Islet precursor cell (in vitro differentiated cells): ENCODE measurements at regions not wholly inside any gene's neighbourhood (a gene's known extent, or its start where the extent isn't known, plus 50 kb on each side); places are given as distances from the start of the nearest gene placed in this dataset.

Source experiments
- DNase-seq: peaks from one replicate; pipeline ENCODE4 v3.0.0-alpha.2; 2018

DNA sequence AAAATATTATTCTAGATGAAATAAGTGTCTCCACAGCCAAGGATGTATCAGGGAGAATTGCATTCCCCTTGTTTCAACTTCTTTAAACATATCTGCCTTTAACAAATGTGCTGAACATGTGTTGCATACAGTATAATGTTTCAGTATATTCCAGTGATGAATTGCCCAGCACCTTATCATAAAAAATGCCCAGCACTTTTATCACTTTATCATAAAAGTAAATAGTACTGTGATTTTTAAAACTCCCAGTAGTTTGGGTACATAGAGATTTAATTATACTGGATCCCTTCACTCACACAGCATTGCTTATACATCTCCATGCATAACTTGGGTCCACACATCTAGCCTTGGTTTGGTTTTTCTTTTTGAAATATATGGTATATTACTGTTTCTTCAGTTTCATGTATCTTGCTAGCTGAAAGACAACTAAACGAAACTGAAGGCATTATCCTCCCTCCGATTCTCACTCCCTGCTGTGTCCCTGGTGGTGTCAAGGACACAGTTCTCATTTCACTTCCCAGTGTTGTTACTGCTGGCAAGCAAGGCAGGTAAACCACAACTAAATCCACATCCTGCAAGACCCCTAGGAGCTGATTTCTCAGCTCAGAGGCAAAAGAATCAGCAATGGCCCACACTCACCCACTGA lies 118.2 kb upstream of the SLC44A3 start:
- no peak for DNase-seq

DNA sequence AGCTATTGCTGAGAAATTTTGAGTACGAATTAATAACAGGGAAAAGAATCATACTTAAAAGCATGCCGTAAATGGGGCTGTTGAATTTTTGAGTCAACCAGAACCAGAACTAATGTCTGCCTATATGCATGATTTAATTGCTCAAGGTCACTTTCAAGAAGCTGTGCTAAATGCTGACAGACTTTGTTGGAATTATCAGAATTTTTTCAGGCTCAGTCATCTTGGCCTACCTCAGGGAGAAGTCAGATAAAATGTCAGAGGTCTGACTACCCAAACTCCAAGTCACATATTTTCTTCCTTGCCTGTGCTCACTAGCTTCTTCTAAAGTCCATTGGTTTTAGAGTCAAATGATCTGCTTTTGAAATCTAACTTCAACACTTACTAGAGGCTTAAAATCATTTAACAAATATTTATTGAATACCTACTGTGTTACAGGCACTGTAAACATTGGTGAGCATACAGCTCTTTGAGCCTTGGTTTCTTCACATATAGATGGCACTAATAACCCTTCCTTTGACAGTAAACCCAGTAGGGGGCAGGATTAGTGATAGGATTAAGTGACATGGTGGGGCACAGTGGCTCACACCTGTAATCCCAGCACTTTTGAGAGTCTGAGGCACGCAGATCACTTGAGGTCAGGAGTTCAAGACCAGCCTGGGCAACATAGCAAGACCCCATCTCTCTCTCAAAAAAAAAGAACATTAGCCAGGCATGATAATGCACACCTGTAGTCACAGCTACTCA lies 121.2 kb upstream of the SLC44A3 start:
- no peak for DNase-seq

DNA sequence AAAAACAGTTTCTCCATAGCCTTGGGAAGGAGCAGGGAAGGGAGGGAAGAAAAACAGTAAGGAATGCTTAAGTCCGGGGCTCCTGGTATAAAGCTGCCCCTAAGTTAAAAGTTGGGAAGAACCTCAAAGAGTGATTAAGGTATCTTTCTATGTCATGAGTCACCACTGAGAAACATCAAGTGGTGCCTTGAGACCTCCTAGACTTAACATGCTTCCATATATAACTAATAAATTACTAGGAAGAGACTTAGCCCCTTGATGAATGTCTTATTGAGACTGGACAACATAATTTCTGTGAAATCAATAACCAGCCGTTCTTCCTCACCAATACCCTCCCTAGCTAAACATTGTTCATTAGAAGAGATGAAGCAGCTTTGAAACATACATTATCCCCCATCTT lies 121.8 kb upstream of the SLC44A3 start:
- no peak for DNase-seq

DNA sequence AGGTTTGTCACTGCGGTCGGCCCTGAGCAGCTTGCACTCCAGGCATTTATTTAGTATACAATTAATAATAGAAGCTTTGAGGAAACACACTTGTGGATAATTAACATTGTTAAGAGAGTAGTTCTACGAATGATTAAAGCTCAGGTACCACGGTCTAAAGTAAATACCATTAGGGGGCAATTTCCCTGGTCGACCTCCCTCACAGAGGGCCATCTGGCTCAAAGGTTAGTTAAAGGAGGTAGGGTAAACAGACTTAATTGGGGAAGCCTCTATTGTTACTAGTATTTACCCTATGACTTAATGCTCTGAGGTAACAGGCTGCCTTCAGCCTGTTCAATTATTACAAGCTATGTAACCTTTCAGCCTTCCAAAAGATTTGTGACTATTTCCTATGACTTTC lies 122.3 kb upstream of the SLC44A3 start:
- no peak for DNase-seq

DNA sequence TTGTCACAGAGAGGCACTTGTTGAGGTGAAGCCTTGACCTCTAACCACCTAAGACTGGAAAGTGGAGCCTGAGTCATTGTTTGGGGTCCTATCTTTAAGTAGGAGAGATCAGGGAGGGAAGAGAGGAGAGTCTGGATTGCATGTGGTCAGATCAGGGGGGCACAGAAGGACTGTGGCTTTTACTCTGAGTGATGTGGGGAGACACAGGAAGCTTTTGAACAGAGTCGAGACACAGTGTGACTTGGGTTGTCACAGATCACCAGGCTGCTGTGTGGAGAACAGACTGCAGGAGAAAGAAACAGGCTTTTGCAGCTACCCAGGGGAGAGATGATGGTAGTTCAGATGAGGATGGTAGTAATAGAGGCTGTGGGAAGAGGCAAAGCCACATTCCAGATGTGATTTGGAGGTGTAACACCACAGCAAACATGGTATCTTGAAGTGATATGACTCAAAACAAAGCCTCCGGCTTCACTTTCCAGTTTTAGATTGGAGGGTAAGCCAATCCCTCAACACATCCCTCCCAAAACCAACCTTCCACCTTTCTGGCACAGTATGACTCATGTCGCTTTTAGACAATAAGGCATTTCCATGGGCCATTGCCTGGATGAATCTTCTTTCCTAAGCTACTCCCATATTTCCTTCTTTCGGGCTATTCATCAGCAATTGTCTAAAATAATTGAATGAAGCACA lies 125.8 kb upstream of the SLC44A3 start:
- no peak for DNase-seq

DNA sequence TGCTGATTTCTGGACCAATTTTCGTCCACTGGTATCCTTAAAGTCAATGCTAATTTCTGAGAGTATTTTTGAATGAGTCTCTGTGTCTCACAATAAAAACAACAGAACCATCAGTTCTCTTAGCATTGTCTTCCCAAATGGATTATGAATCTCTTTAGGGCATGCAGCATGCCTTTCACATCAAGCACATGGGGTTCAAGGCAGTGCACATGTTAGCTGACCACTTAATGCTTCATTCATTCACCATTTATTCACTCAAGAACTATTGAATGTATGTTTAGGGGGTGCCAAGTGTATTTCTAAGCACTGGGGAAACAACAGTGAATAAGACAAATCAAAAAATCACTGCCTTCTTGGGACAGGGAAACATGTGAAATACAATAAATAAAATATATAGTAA lies 126.7 kb upstream of the SLC44A3 start:
- DNase-seq: no peak

DNA sequence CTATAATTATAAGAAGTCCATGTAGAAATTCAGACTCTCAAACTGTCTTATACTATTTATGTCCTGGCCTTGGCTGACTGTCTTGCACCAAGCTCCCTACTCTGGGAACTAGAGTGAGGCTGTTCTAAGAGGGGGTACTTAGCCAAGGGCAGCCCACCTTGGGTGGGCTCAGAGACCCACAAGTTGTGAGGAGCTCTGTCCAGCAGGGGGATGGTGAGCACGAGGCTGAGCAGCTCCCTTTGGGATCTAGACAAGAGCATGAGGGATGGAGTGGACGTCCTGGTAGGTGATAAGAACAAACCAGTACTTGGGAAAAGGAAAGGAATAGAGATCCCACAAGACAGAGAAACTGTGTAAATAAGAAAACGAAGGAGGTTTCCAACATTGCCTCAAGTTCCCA lies 127.1 kb upstream of the SLC44A3 start:
- DNase-seq: no peak

DNA sequence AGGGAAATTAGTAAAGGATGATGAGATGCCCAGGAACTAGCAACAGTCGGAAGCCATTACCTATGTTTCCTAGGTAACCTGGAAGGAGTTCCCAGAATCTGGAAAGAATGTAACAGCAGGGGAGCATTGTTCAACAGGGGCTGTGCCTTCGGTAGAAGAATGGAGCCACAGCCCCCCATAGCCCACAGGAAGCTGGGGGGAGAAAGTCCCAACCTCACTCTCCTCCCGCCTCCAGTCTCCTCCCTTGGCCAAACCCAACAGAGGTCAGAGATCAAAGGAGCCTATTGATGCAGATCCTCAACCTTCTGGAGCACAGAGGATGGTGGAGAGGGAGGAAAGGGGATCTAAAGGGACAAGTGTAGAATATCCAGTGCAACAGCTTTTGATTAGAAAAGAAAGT lies 131.5 kb upstream of the SLC44A3 start:
- no peak for DNase-seq

DNA sequence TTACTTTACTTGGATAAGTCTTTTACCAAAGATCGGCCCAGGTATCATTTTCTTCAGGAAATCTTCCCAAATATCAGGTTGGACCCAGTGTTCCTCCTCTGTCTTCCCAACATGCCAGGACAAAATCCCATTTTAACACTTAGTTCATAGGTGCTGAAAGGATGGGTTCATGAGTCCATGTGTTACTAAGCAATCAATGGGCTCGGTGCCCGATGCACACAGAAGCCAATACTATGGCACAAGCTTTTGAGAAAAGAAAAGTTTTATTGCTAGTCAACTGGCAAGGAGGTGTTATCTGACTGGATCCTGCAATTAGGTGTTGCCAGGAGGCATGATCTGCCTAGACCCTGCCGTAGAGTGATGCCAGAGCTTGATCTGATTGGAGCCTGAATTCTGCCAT lies 133.3 kb upstream of the SLC44A3 start:
- no peak for DNase-seq

DNA sequence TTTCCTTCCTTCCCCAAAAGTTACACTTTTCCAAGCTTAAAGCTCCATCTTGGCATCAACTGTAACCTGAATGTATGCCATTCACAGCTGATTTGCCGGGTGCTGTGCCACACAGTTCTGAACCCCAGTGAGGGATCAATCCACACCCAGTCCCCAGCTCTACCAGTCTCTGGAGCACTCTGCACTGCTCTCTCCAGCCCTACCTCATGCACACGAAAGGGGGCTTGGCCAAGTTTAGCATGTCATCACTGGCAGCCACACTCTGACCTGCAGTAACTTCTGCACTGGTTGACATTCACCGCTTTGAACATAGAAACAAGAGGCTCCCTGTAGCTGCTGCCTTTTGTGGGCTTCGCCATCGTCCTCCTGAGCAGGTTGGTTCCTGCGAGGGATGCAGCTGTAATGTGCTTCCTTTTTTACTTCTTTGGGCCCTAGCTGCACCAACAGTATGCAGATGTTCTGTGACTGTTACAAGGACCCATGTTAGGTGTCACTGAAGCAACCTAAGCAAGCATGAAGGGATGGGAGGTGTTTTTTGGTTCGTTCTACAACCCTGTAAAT lies 135.4 kb upstream of the SLC44A3 start:
- no peak for DNase-seq

DNA sequence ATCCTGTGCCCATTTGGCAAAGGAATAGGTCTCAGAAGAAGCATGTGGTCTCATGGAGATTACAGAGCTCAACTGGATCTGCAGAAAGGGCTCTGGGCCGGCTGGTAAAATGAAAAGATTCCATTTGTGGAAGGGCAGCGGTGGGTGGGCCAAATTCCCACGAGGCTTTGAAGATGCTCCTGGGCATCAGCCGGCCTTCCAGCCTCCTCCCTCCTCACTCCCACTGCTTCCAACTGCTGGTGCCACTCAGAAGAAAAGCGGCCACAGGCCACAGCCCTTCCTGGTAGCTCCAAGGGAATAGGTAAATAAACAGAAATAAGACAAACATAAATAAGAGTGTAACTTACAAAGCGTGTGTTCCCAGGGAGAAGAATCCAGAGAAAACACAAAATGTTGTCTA lies 136.3 kb upstream of the SLC44A3 start:
- no peak for DNase-seq

DNA sequence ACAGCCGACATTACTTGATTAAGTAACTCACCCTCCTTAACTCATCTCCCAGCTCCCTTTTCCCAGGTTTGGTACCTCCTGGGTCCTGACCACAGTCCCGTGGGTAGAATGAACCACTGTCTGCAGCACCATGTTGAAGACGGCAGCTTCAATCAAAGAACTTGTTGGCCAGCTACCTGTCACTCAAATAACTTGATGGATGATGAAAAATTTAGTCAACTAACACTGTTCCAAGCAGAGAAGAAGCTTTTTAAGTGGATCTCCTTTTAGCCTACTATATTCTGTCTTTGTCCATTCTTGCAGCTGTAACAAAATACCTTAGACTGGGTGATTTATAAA lies 138.4 kb upstream of the F3 start:
- no peak for DNase-seq

DNA sequence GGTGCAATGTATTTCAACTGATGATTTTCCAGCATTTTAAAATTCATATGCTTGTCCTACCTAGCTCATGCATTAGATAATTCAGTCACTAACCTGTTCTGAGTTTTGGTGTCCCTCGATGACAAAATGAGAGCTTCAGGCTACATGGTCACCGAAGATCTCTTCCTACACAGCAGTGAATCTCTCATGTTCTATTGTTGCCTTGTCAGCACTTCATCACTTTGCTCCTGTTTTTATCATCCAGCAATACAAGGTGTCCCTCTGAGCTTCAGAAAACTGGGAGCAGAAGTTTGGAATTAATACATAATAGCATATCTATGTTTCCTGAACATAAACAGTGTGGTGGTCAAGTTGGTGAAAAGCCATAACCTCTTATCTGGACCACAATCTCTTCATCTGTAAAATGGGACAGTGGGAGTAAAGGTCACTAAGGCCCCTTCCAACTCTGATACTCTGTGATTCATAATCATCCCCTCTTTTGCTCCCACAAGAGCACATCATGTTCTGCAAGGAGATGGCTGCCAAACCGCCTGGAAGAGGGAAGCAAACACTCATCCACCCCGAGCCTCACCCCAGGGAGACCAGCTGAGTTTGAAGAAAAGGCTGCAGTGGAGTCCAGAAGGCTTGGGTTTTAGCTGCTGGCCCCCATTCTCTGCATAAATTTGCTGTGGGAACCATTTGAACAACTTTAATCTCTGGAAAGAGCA lies 137.9 kb upstream of the F3 start:
- DNase-seq: no peak

DNA sequence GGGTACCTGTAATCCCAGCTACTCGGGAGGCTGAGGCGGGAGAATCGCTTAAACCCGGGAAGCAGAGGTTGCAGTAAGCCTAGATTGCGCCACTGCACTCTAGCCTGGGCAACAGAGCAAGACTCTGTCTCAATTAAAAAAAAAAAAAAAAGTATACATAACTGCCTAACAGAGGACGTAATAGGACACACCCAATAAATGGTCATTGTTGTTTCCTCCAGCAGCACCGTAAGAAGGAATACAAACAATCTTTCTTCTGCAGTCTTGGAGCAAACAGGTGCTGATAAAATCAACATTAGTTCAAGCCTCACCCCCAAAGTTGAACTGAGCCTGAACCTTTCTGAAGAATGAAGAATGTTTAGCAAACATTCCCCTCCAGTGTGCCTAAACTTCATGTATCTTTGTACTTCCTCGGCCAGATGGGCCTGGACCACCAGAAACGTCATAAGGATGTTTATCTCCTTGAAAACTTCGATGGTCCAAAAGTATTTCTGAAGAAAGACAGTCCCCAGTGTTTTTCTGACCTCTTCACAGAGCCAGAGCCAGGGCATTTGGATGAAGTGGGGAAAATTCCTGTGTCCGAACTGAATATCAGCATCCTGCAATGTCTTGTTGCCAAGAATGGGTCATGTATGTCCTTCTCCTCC lies 136.8 kb upstream of the F3 start:
- no peak for DNase-seq

DNA sequence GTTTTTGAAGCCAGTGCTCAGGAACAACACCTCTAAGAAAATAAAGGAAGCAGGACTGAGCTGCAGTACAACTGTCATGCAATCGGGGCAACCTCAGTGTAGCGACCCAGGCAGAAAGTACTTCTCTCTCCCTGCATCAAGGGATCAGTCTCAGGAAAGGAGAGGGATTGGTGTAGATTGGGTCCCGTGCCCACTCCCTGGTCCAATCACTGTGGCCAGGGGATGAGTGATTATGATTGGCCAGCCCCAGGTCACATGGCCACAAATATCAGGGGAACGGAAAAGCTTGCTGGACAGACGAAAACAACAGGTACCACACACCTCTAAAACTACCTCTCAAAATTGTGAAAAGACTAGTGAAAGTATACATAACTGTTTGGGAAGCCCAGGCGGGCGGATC lies 136.2 kb upstream of the F3 start:
- DNase-seq: no peak

DNA sequence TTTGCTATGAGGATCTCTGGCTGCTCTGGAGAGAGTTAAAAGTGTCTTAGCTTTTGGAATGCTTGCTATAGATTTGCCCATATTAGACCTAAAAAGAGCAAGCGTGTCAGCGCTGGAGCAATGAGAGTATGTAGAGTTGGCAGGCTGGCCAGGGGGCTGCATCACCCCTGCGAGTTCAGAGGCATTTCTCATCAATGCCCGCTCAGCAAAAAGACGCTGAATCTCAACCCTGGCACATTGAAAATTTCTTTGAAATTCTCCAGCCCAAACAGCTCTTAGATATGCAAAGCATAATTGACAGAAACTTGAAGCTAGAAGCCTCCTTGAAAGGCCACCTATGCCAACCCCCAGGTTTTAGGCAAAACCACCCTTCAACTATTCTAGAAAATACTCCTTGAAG lies 135.5 kb upstream of the F3 start:
- no peak for DNase-seq

DNA sequence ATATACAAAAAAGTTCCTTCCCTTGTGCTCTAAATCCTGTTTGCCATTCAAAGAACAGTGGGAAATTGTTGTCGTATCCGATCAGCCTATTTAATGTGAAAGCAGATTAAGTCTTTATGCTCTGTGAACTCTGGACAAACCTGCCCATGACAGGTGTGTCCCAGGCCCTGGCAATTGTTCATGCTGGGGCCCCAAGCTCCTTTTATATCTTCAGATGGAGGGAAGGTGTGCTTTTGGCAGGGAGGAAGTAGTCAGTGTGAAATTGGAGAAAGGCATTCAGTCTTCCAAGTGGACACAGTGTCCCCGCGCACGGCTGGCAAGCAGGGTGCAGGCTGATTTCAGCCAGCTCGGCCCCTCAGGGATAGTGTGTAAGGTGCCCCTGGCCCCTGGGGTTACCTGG lies 135.1 kb upstream of the F3 start:
- DNase-seq: no peak

DNA sequence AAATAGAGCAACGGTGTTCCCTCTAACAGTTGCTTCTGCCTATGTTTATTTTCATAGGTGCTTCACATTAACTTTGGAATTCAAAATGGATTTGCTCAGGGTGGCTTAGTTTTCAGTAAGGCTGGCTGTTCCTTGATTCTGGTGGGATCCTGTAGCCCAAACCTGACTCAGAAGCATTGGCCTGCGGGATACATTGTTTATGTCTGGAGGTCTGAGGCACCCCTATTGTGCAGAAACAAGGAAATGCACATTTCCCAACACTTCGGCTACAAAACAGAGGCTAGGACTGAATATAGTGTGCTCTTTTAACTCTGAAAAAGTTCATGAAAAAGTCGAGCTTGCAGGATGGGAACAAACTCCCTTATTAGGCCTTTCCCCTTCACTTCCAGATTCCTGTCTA lies 133.8 kb upstream of the F3 start:
- DNase-seq: no peak

DNA sequence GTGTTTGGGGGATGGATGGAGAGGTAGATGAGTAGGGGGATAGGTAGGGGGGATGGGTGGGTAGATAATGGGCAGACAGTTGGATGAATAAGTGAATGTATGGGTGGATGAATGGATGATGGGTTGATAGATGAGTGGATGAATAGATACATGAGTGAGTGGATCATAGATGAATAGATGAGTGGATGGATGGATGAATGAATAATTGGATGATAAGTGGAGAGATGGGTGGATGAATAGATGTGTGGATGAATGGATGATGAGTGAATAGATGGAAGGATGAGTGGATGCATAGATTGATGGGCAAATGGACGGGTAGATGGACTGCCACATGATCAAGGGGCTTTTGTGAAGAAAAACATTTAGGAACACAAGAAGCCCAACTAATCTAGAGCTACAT lies 133.3 kb upstream of the F3 start:
- DNase-seq: no peak

DNA sequence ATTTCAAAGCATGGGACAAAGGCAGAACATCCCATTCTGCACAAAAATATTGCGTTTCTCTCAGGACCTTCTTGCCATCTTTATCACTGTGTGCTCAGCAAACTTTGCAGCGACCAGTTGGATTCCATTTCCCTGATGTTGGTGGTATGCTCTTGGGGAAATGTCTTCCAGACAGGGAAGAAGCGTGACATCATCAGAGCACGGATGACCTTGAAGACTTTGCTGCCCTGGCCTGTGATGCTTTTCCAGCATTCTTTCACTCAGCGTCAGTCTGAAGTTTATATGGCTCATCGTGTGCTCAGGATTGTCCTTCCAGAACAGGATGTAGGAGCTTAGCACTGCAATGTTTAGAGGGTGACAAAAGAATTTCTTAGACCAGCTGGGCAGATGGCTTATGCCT lies 131.4 kb upstream of the F3 start:
- peak; percentile 68 for DNase-seq

DNA sequence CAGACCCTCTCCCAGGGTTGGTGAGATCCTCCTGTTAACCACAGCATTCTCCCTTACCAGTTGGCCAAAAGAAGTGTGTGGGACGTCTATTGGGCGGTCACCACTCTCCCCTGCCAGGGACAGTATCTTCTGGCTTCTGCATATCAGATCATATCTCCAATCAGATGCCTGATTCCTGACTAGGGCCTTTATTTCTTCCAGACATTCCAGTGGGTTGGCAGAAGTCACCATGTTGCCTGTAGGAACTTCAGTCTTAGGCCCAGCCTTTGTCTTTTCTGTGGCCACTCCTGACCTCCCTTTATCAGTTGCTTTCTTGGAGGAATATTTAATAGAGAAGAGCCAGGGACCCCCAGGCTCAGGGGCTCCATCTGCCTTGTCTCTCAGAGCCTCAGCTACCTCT lies 130.4 kb upstream of the F3 start:
- DNase-seq: no peak

DNA sequence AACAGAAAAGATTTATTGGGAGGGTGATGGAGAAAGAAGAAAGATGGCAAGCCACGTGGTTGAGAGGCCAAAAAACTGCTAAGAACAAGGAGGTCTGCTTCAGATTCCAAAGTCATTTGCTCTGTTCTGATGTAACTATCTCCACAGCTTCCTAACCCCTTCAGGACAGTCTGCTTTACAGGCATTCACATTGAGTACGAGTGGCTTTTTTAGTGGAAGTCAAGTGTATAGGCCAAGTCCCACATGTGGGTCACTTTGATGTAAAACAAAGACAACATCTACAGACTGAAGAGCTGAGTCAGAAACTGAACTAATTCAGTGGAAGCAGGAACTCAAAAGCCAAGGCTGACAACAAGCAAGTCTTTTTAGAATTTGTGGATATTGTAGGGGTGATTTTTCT lies 128.7 kb upstream of the F3 start:
- DNase-seq: no peak

DNA sequence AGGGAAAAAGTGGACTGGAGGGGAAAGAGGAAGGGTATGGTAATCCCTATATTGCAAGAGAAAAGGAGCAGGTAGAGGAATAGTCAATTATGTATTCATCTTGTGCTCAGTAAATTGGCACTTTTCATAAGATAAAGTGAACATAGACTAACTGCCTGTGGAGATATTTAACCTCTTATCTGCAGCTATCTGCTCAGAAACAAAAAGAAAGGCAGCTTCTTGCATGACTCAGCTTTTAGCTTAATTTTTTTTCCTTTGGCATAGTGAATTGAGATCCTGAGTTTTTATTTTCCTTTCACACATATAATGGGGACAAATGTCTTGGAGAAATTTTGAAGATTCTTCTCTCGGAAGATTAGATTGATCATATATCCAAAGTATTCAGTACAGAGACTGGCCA lies 127.6 kb upstream of the F3 start:
- no peak for DNase-seq
